Heart left ventricle (tissue), 13 donors: ENCODE measurements at regions not wholly inside any gene's neighbourhood (a gene's known extent, or its start where the extent isn't known, plus 50 kb on each side); places are given as distances from the start of the nearest gene placed in this dataset.

Experiments
- CTCF ChIP-seq, 12 donors: fragments of 200-600 bp; sonication (generic) in 4 of 12; IDR thresholded peaks; one replicate each; pipeline versions ENCODE4 v1.5.0 to v1.8.0; 2018 to 2022; ENCODE audit warnings: antibody characterized with exemption in 12 of 12, mild to moderate bottlenecking in 5 of 12
- POLR2A ChIP-seq, 2 donors: fragments of 450-650 bp; IDR thresholded peaks; one replicate each; pipeline ENCODE4 v1.6.1; 2017; ENCODE audit warnings: antibody characterized with exemption in 2 of 2, mild to moderate bottlenecking in 2 of 2, moderate library complexity in 2 of 2
- donor health status: ischemic (EF 13 %, LVEDD 7.1; RV severe dilation, severe dysfunction).
- donor health status: DM: no; HTN: yes; CAD: no.
- donor health status: DM: no; HTN: no; CAD: no.
- donor health status: ischemic (EF 25% LVEDD 6.9; RV normal size, moderate dysfunction).
- donor health status: ischemic (EF 25% LVEDD 5.7; RV mildly dilated, moderate dysfunction).
- donor health status: ischemic (EF 35%, LVEDD 5.7; RV mildly dilated, moderate dysfunction).
- donor health status: nonischemic (EF 11% LVEDD 7.7; RV severe dilation, severe dysfunction).
- donor health status: DM: yes; HTN: yes; CAD: no.
- donor health status: PGD.
- donor health status: ischemic (EF 29% LVEDD 5.4; RV normal size, mild dysfunction).
- donor health status: nonischemic (EF 23%, LVEDD 6.1; RV moderate dilation, normal function).

- TF ChIP-seq CTCF (IDR thresholded peaks at IDR 0.05) (no peak), POLR2A (IDR thresholded peaks at IDR 0.05) (no peak)
Measured at GRCh38 chr2:221170548-221170947, 401.6 kb downstream of the EPHA4 start.
